Bronchial epithelial cell (primary cell): ENCODE measurements at regions not wholly inside any gene's neighbourhood (a gene's known extent, or its start where the extent isn't known, plus 50 kb on each side); places are given as distances from the start of the nearest gene placed in this dataset.
A peak's percentile ranks its signal among the peaks of the same experiment; 100 is the strongest.
"Not testable (repeated sequence)": the region's sequence is repeated elsewhere in the genome, so short reads cannot be mapped to it uniquely, and the experiment has no call there.

Experiments
- DNase-seq: peaks from one replicate; pipeline ENCODE4 v3.0.0-alpha.2; 2010; ENCODE audit warnings: low read depth
- FAIRE-seq: peaks from 2 replicates; lab custom pipeline; 2011; peaks lifted over from hg19 to GRCh38; lab: Jason Lieb, UNC
- H3K27me3 ChIP-seq: 2 replicates; pipeline ENCODE4 v1.5.1; 2011; ENCODE audit warnings: low read length; ENCODE audit not compliant: control insufficient read depth, insufficient read depth
- H3K36me3 ChIP-seq: 2 replicates; pipeline ENCODE4 v1.5.1; 2011; ENCODE audit warnings: low read length; ENCODE audit not compliant: control insufficient read depth, insufficient read depth
- H3K4me3 ChIP-seq: 2 replicates; pipeline ENCODE4 v1.5.1; 2011; ENCODE audit warnings: mild to moderate bottlenecking, low read depth, low read length, control low read depth

DNA sequence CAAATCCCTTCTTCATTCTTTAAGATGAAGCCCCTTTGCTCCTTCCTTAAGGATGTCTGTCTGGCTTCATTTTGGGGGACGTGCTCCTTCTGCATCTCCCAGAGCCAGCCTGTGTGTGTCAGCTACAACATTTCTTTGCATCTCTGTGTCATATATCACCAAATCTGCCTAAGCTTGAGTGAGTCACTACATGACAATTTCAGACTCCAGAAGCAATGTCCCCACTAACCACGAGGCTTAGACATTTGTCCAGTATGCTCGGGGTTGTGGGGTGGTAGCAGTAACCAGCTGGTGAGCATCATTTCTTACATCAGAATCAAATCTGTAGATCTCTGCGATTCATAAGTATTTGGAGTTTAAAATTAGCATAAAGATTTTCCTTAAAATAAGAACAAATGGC is 54.1 kb upstream of the USP14 start:
- not testable (repeated sequence) for H3K27me3 ChIP-seq, DNase-seq, H3K4me3 ChIP-seq, FAIRE-seq, H3K36me3 ChIP-seq

DNA sequence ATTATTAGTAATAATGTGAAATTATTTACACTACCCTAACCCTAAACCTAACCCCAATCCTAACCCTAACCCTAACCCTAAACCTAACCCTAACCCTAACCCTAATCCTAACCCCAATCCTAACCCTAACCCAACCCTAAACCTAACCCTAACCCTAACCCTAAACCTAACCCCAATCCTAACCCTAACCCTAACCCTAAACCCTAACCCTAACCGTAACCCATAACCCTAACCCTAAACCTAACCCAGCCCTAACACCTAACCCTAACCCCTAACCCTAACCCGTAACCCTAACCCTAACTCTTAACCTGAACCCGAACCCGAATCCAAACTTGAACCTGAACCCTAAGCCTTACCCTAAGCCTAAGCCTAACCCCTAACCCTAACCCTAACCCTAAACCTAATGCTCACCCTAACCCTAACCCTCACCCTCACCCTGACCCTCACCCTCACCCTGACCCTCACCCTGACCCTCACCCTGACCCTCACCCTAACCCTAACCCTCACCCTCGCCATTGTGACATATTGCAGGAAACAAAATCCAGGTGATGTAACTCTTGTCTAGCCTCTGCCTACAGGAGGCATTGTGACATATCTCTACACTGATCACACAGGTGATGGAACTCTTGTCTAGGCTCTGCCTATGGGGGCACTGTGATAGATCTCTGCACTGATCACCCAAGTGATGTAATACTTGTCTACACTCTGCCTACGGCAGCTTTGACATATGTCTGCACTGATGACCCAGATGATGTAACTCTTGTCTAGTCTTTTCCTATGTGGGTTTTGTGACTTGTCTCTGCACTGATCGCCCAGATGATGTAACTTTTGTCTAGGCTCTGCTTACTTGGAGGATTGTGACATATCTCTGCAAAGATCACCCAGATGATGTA is 53.0 kb upstream of the USP14 start:
- not testable (repeated sequence) for DNase-seq, H3K36me3 ChIP-seq, H3K4me3 ChIP-seq, H3K27me3 ChIP-seq
- FAIRE-seq: peak; percentile 87

DNA sequence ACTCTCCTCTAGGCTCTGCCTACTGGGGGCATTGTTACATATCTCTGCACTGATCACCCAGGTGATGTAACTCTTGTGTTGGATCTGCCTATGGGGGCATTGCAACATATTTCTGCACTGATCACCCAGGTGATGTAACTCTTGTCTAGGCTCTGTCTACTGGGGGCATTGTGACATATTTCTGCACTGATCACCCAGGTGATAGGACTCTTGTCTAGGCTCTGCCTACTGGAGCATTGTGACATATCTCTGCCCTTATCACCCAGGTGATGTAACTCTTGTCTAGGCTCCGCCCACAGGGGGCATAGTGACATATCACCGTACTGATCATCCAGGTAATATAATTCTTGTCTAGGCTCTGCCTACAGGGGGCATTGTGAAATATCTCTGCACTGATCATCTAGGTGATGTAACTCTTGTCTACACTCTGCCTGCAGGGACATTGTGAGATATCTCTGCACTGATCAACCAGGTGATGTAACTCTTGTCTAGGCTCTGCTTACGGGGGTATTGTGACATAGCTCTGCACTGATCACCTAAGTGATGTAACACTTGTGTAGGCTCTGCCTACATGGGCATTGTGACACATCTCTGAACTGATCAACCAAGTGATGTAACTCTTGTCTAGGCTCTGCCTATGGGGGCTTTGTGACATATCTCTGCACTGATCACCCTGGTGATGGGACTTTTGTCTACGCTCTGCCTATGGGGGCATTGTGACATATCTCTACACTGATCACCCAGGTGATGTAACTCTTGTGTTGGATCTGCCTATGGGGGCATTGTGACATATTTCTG is 52.1 kb upstream of the USP14 start:
- H3K27me3 ChIP-seq, FAIRE-seq, H3K36me3 ChIP-seq, H3K4me3 ChIP-seq: not testable (repeated sequence)
- DNase-seq: peak; percentile 4

DNA sequence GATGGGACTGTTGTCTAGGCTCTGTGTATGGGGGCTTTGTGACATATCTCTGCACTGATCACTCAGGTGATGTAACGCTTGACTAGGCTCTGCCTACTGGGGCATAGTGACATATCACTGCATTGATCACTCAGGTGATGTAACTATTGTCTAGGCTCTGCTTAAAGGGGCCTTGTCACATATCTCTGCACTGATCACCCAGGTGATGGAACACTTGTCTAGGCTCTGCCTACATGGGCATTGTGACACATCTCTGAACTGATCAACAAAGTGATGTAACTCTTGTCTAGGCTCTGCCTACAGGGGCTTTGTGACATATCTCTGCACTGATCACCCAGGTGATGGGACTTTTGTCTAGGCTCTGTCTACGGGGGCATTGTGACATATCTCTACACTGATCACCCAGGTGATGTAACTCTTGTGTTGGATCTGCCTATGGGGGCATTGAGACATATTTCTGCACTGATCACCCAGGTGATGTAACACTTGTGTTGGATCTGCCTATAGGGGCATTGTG is 51.4 kb upstream of the USP14 start:
- not testable (repeated sequence) for H3K36me3 ChIP-seq, FAIRE-seq, H3K4me3 ChIP-seq, H3K27me3 ChIP-seq
- DNase-seq: peak; percentile 3

DNA sequence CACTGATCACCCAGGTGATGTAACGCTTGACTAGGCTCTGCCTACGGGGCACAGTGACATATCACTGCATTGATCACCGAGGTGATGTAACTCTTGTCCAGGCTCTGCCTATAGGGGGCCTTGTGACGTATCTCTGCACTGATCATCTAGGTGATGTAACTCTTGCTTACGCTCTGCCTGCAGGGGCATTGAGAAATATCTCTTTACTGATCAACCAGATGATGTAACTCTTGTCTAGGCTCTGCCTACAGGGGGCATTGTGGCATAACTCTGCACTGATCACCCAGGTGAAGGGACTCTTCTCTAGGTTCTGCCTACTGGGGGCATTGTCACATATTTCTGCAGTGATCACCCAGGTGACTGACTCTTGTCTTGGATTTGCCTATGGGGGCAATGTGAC is 50.9 kb upstream of the USP14 start:
- not testable (repeated sequence) for H3K4me3 ChIP-seq, FAIRE-seq, H3K36me3 ChIP-seq, DNase-seq, H3K27me3 ChIP-seq

DNA sequence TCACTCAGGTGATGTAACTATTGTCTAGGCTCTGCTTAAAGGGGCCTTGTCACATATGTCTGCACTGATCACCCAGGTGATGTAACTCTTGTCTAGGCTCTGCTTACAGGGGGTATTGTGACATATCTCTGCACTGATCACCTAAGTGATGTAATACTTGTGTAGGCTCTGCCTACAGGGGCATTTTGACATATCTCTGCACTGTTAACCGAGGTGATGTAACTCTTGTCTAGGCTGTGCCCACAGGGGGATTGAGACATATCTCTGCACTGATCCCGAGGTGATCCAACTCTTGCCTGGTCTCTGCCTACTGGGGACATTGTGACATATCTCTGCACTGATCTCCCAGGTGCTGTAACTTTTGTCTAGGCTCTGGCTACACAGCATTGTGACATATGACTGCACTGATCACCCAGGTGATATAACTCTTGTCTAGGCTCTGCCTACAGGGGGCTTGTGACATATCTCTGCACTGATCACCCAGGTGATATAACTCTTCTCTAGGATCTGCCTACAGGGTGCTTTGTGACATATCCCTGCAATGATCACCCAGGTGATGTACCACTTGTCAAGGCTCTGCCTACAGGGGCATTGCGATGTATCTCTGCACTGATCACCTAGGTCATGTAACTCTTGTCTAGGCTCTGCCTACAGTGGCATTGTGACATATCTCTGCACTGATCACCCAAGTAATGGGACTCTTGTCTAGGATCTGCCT is 50.3 kb upstream of the USP14 start:
- DNase-seq, H3K27me3 ChIP-seq, FAIRE-seq, H3K36me3 ChIP-seq, H3K4me3 ChIP-seq: not testable (repeated sequence)
